ENCODE measurements at regions not wholly inside any gene's neighbourhood (a gene's known extent, or its start where the extent isn't known, plus 50 kb on each side); places are given as distances from the start of the nearest gene placed in this dataset.

DNA sequence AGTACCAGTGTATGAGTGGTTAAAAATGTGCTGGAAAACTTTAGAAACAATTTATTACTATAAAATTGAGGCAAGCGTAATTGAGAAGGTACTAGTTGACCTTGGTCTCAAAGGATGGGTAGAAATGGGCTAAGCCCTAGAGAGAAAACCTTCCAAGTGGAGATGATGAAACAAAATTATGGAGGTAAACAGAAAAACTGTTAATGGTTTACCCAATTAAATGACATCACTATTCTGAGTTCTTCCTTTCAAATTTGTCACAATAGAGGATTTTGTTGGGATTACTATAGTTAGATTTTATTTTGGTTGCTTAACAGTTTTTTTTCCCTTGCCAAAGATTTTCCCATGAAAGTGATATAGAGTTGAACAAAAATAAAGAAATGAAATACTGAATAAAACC lies 1302.5 kb upstream of the TENM3 start:
- 92 to 97% methylated on average over 1 of the region's 1 CpG for WGBS, 2 donors
- intact Hi-C loops (cut with DNase I) = no loop called here
- no peak for DNase-seq
- Histone ChIP-seq H3K36me3 (no peaks in the 10 kb centered on the region), H3K27ac (no peak overlapping the region), H3K4me3 (replicated peaks in 1 of 3) (no peak overlapping the region), H3K9me3 (no peaks in the 10 kb centered on the region), H3K4me1 (no peaks in the 10 kb centered on the region), H3K27me3 (no peaks in the 10 kb centered on the region)
- TF ChIP-seq POLR2A (IDR thresholded peaks at IDR 0.05) = no peak
- TF ChIP-seq, protein P1, sequence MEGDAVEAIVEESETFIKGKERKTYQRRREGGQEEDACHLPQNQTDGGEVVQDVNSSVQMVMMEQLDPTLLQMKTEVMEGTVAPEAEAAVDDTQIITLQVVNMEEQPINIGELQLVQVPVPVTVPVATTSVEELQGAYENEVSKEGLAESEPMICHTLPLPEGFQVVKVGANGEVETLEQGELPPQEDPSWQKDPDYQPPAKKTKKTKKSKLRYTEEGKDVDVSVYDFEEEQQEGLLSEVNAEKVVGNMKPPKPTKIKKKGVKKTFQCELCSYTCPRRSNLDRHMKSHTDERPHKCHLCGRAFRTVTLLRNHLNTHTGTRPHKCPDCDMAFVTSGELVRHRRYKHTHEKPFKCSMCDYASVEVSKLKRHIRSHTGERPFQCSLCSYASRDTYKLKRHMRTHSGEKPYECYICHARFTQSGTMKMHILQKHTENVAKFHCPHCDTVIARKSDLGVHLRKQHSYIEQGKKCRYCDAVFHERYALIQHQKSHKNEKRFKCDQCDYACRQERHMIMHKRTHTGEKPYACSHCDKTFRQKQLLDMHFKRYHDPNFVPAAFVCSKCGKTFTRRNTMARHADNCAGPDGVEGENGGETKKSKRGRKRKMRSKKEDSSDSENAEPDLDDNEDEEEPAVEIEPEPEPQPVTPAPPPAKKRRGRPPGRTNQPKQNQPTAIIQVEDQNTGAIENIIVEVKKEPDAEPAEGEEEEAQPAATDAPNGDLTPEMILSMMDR (IDR thresholded peaks at IDR 0.05) = no peak

DNA sequence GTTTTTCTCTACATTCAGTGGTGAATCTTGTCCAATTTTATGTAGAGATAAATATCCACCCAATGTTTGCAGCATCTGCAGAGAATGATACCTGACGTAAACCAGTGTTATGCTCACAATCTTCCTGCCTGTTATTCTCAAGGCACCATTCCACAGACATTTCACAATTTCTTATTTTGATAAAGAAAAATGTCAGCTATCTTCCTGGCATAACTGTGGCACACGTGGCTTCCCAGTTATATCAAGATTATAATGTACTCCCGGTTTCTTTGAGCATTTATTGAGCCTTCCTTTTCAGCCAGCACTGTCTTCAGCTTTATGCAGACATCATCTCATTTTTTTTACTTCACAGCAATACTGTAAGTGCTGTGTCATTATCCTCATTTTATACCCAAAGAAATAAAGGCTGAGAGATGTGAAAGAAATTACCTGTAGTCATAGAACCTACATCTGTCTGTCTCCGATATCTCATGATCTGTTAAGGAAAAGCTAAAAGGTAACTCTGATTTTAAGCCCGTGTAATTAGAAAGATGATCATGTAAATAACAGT lies 1300.8 kb upstream of the TENM3 start:
- H3K4me3 ChIP-seq (replicated peaks in 1 of 3) = no peak overlapping the region
- H3K36me3 ChIP-seq = no peaks in the 10 kb centered on the region
- intact Hi-C loops (cut with DNase I) = no loop called here
- WGBS, 2 donors = 81 to 86% methylated on average over 5 of the region's 5 CpGs
- no peak for DNase-seq
- H3K27me3 ChIP-seq = no peaks in the 10 kb centered on the region
- no peak overlapping the region for H3K27ac ChIP-seq
- H3K9me3 ChIP-seq = no peaks in the 10 kb centered on the region
- H3K4me1 ChIP-seq = no peaks in the 10 kb centered on the region
- TF ChIP-seq POLR2A (IDR thresholded peaks at IDR 0.05) = no peak
- TF ChIP-seq, protein P1 (IDR thresholded peaks at IDR 0.05) = no peak

DNA sequence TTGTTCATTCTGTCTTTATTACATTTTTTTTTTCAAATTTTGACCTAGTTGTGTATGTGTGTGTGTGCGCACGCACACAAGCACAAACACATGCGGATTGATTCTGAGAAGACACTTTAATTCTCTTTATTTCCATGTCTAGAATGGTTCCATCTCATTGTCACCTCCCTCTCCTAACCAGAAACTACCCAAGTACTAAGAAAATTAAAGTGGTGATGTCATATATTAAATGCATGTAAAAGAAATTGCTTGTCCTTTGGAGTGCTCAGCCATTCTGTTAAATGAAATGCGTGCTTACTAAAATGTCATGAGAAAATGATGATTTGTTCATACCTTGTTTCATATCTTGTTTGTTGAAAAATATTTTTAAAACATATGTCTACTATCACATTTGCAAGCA lies 1297.0 kb upstream of the TENM3 start:
- Histone ChIP-seq H3K27me3 (no peaks in the 10 kb centered on the region), H3K36me3 (no peaks in the 10 kb centered on the region), H3K9me3 (no peaks in the 10 kb centered on the region), H3K4me1 (no peaks in the 10 kb centered on the region), H3K27ac (no peak overlapping the region), H3K4me3 (replicated peaks in 1 of 3) (no peak overlapping the region)
- intact Hi-C loops (cut with DNase I) = no loop called here
- DNase-seq = no peak
- whole genome bisulfite sequencing, 2 donors = 97 to 98% methylated on average over 4 of the region's 4 CpGs
- TF ChIP-seq, protein P1 (IDR thresholded peaks at IDR 0.05) = no peak
- TF ChIP-seq POLR2A (IDR thresholded peaks at IDR 0.05) = no peak

DNA sequence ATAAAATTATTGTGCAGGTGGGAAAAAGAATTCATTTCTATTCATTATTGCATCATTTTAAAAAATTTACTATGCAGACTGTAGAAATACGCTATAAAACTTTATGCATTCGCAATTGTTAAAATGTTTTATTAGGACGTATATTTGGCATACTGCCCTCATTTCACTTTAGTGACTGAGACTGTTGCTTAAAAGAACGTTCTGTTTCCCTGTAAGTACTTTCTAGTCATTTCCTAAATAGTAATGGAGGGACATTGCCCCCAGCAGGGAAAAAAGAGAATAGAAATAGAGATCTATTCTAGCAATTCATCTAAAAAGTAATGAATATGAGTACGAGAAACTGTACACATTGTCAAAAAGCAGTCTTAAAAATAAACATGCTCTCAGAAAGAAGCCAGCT lies 1295.8 kb upstream of the TENM3 start:
- Histone ChIP-seq H3K9me3 (no peaks in the 10 kb centered on the region), H3K36me3 (no peaks in the 10 kb centered on the region), H3K27me3 (no peaks in the 10 kb centered on the region), H3K4me1 (no peaks in the 10 kb centered on the region), H3K4me3 (replicated peaks in 1 of 3) (no peak overlapping the region), H3K27ac (no peak overlapping the region)
- TF ChIP-seq, protein P1 (IDR thresholded peaks at IDR 0.05) = peak in 2 of 6 experiments; percentile 11 to 12
- TF ChIP-seq POLR2A (IDR thresholded peaks at IDR 0.05) = no peak
- intact Hi-C loops (cut with DNase I) = no loop called here
- no peak for DNase-seq
- WGBS, 2 donors = 40 to 50% methylated on average over 5 of the region's 5 CpGs

DNA sequence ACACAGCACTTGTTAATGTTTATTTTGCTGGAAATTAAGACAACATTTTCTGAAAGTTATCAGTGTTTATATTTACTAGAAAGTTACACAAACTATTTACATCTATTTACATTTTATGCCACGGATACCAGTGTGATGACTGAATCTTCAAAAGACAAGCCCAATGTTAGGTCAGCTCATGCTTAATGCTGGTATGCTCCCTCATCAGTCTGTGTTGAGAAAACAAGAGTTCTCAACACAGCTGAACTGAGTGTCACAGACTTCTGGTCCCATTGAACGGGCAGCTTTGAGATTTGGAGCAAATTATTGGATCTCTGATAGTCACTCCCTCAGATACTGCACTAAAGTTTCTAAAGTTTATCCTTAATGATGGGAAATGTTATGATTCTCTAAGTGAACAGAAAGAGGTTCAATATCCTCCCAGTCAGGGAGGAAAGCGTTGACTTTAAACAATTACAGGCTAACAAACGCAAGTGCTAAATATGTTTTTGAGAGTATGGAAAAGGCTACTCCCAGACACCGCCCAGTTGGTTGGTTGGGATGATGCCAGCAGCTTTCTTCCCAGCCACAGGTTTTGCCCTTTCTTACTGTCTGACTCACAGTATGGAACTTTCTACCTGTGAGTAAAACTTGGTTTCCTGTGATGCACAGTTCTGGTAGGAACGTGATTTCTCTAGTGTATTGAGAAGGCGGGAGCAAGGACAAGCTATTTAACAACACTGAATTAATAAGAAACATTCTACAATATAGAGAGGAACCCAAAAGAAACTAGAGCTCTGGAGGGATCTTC lies 1293.6 kb upstream of the TENM3 start:
- no peak for DNase-seq
- Histone ChIP-seq H3K4me3 (replicated peaks in 1 of 3) (no peak overlapping the region), H3K4me1 (no peaks in the 10 kb centered on the region), H3K9me3 (no peaks in the 10 kb centered on the region), H3K27me3 (no peaks in the 10 kb centered on the region), H3K27ac (no peak overlapping the region), H3K36me3 (no peaks in the 10 kb centered on the region)
- 73 to 79% methylated on average over 7 of the region's 7 CpGs for WGBS, 2 donors
- intact Hi-C loops (cut with DNase I) = no loop called here
- TF ChIP-seq, protein P1 (IDR thresholded peaks at IDR 0.05) = no peak
- TF ChIP-seq POLR2A (IDR thresholded peaks at IDR 0.05) = no peak
